ENCODE measurements at regions not wholly inside any gene's neighbourhood (a gene's known extent, or its start where the extent isn't known, plus 50 kb on each side); places are given as distances from the start of the nearest gene placed in this dataset.
A peak's percentile ranks its signal among the peaks of the same experiment; 100 is the strongest.

DNA sequence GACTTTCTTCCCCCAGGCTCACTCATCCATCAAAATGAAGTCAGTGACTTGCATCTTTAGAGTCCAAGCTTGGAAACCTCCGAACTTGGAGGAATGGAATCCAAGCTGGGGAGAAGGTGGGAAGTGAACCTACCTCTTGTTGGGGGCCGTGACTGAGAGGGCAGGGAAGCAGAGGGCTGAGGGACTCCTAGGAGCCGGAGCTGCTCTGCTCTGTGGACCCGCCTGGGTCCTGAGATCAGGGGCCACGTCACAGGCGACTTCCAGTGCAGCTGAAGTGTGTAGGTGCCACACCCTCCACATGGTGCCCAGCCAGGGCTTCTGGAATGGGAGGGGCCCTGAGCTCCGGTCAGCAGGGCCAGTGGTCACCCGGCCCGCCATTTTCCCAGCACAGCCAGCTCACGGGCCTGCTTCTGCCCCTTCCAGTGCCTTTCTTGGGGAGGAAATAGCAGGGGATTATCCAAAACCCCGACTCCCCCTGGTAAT lies 63.4 kb upstream of the OTOS start:
- DNase-seq (ENCODE audit: low read depth in 1 of 2, low spot score in 2 of 2) = no peak
- no peaks in the 10 kb centered on the region; the same call in 1 of the 2 replicates for H3K9me3 ChIP-seq (replicated peaks)
- H3K27me3 ChIP-seq (replicated peaks) = peaks cover 28% of the 10 kb centered on the region
- H3K4me3 ChIP-seq = no peak overlapping the region
- no peak overlapping the region for H3K27ac ChIP-seq
- H3K4me1 ChIP-seq (replicated peaks) = peaks cover 6% of the 10 kb centered on the region
- no peaks in the 10 kb centered on the region for H3K36me3 ChIP-seq

DNA sequence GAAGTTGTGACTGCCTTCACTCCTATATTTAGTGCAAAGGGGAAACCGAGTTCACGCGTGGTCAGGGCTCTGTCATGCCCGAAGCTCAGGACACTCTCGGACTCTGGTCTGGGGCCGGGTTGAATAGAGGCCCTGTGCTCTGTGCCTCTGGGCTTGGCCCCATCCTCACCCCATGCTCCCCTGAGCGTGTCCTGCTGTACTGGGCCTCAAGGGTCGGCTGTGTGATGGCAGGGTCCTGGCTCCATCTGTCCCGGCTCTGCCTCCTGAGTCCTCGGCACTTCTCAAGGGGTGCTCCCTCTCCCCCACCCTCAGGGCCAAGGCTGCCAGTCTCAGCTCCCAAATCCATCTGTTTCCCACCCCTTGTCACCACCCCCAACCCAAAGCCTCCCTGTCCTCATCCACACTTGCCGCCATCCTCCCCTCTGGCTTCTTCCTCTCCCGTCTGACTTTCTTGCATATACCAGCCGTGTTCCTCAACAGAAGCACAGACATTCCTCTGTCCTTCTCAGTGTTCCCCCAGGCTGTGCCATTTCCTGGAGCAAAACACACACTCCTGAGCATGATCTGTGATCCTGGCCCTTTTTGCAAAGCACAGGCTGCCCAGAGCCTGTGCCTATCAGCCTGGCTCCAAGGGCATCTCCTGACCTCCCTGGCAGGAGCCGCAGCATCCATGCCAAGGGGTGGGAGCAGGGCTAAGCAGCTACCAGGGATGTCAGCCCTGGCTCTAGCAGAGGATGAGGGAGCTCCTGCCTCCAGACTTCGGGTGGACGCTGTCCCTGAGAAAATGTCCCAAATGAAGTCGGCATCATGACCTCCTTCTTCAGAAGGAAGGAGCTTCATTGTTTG lies 64.2 kb upstream of the OTOS start:
- H3K4me1 ChIP-seq (replicated peaks) = peaks cover 6% of the 10 kb centered on the region
- H3K4me3 ChIP-seq = no peak overlapping the region
- H3K27me3 ChIP-seq (replicated peaks) = peaks cover 28% of the 10 kb centered on the region
- DNase-seq (ENCODE audit: low read depth in 1 of 2, low spot score in 2 of 2) = no peak
- H3K9me3 ChIP-seq (replicated peaks) = no peaks in the 10 kb centered on the region; the same call in 1 of the 2 replicates
- no peaks in the 10 kb centered on the region for H3K36me3 ChIP-seq
- H3K27ac ChIP-seq = no peak overlapping the region

DNA sequence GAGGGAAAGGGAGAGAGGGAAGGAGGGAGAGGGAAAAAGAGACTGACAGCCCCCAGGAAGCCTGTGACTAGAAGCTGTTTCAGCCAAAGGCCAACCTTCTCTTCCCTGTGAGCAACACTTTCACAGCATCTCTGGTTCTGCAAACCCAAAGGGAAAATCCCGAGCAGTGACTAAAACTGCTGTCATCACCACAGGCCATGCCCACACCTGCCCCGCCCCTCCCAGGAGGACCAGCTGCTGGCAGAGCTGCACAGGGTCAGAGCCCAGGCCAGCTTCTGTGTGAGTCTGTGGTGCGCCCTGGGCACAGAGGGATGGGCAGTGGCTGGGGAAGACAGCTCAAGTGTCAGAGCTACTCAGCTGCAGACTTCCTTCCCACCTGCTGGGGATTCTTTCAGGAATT lies 64.9 kb upstream of the OTOS start:
- Histone ChIP-seq H3K4me1 (replicated peaks) (peaks cover 6% of the 10 kb centered on the region), H3K27me3 (replicated peaks) (peaks cover 21% of the 10 kb centered on the region), H3K9me3 (replicated peaks) (no peaks in the 10 kb centered on the region; the same call in 1 of the 2 replicates), H3K27ac (no peak overlapping the region), H3K4me3 (no peak overlapping the region), H3K36me3 (no peaks in the 10 kb centered on the region)
- DNase-seq (ENCODE audit: low read depth in 1 of 2, low spot score in 2 of 2) = peak; percentile 36 to 69

DNA sequence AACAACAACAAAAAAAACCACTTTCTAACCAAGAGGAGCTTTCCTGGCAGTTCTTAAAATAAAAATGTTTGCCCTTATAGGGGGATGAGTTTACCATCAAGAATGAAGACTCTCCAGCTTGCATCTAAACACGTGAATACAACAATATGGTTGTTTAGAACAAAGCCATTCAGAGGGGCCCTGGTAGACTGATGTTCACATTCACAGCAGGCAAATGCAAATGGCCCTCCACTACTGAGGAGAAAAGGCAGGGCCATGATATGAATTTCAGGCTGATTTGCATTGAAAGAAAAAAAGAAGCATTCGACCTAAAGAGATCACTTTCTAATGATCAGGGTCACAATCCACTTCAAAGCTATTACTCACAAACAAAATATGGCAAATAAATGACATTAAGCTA lies 65.3 kb upstream of the OTOS start:
- H3K36me3 ChIP-seq = no peaks in the 10 kb centered on the region
- no peak for DNase-seq (ENCODE audit: low read depth in 1 of 2, low spot score in 2 of 2)
- peaks cover 17% of the 10 kb centered on the region for H3K27me3 ChIP-seq (replicated peaks)
- peaks cover 6% of the 10 kb centered on the region for H3K4me1 ChIP-seq (replicated peaks)
- no peak overlapping the region for H3K4me3 ChIP-seq
- no peak overlapping the region for H3K27ac ChIP-seq
- H3K9me3 ChIP-seq (replicated peaks) = no peaks in the 10 kb centered on the region; the same call in 1 of the 2 replicates

DNA sequence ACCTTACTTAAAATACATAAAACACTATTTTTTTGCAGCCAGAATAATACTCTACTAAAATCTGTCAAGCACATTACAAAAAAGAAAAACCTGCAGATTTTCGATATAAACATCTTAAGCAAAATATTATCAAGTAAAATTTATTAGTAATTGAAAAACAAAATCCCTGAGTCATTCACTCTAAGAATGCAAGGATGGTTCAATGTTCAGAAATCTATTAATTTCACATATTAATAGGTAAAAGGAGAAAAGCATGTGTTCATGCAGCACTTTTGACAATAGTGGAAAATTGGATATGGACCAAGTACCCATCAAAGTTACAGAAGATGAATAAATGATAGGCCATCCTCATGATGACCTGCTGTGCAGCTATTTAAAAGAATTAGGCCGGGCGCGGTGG lies 66.2 kb upstream of the OTOS start:
- no peak overlapping the region for H3K27ac ChIP-seq
- H3K4me1 ChIP-seq (replicated peaks) = peaks cover 6% of the 10 kb centered on the region
- peaks cover 11% of the 10 kb centered on the region for H3K27me3 ChIP-seq (replicated peaks)
- no peak overlapping the region for H3K4me3 ChIP-seq
- no peaks in the 10 kb centered on the region for H3K36me3 ChIP-seq
- no peaks in the 10 kb centered on the region; the same call in 1 of the 2 replicates for H3K9me3 ChIP-seq (replicated peaks)
- no peak for DNase-seq (ENCODE audit: low read depth in 1 of 2, low spot score in 2 of 2)

DNA sequence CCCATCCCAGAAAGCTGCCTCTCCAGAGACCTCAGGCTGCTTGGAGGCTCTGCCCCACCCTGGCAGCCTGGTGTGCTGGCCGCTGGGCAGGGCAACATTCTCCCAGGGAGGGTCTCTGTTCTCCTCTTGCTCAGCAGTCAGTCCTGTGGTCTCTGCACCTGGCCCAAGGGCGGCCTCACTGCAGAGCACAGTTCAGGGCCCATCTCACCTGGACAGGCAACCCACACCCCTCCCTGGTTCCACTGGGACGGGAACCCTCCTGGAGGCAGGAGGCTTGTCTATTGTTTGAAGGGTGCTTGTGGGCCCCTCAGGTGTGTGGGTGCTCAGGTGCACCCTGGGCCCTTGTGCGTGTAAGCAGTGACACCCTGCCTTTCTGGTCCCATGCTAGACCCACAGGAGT lies 67.2 kb upstream of the OTOS start:
- Histone ChIP-seq H3K27ac (no peak overlapping the region), H3K4me1 (replicated peaks) (peaks cover 6% of the 10 kb centered on the region)
- no peak for DNase-seq (ENCODE audit: low read depth in 1 of 2, low spot score in 2 of 2)

DNA sequence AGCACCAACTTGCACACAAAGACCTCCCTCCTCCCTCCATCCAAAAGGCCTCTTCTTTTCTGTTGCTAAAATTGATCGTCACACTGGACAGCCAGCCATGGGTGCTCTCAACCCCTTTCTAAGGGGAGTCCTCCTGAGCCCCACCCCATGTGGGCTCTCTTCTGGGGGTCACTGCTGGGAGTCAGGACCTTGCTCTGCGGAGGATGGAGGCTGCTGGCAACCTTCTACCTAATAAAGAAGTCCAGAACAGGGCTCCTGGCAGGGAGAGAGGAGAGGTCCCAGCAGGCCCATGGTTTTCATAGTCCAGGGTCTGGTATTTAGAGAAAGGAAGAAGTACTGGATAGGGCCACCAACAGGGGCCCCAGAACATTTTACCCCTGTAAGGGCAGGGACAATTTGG lies 67.6 kb upstream of the OTOS start:
- no peaks in the 10 kb centered on the region; the same call in 1 of the 2 replicates for H3K9me3 ChIP-seq (replicated peaks)
- DNase-seq (ENCODE audit: low read depth in 1 of 2, low spot score in 2 of 2) = no peak
- no peak overlapping the region for H3K4me3 ChIP-seq
- H3K36me3 ChIP-seq = no peaks in the 10 kb centered on the region
- no peak overlapping the region for H3K27ac ChIP-seq
- peaks cover 6% of the 10 kb centered on the region for H3K4me1 ChIP-seq (replicated peaks)
- no peaks in the 10 kb centered on the region; the same call in 1 of the 2 replicates for H3K27me3 ChIP-seq (replicated peaks)

More for the DNA sequence above, 67.2 kb upstream of the OTOS start:
- H3K27me3 ChIP-seq (replicated peaks) = peaks cover under 1% of the 10 kb centered on the region
- H3K9me3 ChIP-seq (replicated peaks) = no peaks in the 10 kb centered on the region; the same call in 1 of the 2 replicates
- H3K4me3 ChIP-seq = no peak overlapping the region
- no peaks in the 10 kb centered on the region for H3K36me3 ChIP-seq

DNA sequence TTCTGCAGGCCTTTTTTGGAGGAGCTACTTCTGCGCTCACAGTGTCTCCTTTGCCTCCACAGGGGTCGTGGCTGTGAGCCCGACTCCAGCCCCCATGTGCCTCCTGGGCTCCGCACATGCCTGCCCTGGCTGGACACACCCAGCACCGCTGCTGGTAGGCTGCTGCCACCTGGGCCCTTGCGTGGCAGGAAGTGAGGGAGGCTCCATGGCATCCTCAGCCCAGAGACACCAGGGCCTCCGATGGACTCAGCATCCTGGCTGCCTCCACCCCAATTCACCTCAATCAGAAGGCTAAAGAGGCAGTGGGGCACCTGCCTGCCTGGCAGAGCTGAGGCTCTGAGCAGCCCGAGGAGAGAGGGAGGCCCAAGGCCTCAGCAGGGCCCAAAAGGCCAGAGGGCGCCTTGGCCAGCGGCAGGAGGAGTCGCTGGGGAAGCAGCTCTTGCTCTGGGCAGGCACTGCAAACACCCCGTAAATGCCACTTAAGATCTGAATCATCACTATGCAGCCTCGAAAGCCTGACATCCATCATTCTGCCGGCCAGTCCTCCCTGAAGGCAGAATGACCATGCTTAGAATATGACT lies 68.3 kb upstream of the OTOS start:
- H3K9me3 ChIP-seq (replicated peaks) = no peaks in the 10 kb centered on the region; the same call in 1 of the 2 replicates
- H3K27me3 ChIP-seq (replicated peaks) = no peaks in the 10 kb centered on the region; the same call in 1 of the 2 replicates
- no peaks in the 10 kb centered on the region for H3K36me3 ChIP-seq
- no peak overlapping the region for H3K4me3 ChIP-seq
- peaks cover 6% of the 10 kb centered on the region for H3K4me1 ChIP-seq (replicated peaks)
- no peak overlapping the region for H3K27ac ChIP-seq
- no peak for DNase-seq (ENCODE audit: low read depth in 1 of 2, low spot score in 2 of 2)

DNA sequence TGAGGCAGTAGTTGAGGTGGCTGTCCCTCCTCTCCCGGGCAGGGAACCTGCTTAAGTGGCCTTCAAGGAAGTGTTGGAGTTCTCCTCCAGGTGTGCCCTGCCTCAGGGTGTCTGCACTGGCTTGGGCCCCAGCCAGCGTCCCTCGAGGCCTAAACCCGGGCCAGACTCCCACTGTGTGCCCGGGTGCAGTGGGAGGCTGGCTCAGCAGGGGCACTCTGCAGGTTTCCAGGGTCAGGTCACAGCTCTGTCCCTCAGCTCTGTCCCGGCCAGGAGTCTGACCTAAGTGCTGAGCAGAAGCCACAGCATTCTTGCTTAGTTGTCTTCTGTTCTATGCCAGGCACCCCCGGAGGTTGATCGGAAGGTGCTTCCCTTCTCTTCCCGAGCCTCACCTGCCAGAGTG lies 69.0 kb upstream of the OTOS start:
- H3K4me1 ChIP-seq (replicated peaks) = peaks cover 6% of the 10 kb centered on the region
- no peak overlapping the region for H3K4me3 ChIP-seq
- DNase-seq (ENCODE audit: low read depth in 1 of 2, low spot score in 2 of 2) = no peak
- H3K27me3 ChIP-seq (replicated peaks) = no peaks in the 10 kb centered on the region
- no peaks in the 10 kb centered on the region; the same call in 1 of the 2 replicates for H3K9me3 ChIP-seq (replicated peaks)
- no peaks in the 10 kb centered on the region for H3K36me3 ChIP-seq
- no peak overlapping the region for H3K27ac ChIP-seq

DNA sequence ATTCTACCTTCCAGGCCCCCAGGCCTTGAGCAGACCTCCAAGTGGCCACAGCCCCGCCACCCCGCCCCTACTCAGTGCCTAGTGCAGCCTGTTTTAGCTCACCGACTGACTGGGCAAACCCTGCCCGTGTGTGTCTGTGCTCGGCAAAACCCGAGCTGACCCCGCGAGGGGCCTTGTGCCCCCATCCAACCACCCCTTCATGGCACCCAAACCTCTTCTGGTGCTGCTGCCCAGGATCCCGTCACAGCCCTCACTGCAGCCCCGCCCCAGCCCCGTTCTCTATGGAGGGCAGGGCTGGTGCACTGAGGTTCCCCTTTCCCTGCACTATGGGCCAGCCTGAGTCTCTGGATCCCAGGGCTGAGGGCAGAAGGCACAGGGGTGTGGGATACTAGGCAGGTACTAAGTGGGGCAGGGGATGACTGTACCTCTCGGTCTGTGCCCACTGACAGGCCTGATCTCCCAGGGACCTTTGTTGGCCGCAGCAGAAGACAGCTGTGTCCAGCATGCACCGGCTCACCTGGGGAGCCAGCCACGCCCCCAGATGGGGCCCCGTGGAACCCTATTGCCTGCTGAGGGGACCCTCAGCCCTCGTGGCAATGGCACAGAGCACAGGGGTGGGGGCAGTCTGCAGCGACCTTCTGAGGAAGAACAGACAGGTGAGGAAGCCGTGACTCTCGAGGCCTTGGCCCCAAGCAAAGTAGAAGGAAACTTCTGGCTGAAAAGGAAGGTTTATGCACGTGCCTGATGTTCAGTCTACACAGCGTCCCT lies 69.9 kb upstream of the OTOS start:
- Histone ChIP-seq H3K36me3 (no peaks in the 10 kb centered on the region), H3K27me3 (replicated peaks) (no peaks in the 10 kb centered on the region), H3K4me1 (replicated peaks) (no peaks in the 10 kb centered on the region), H3K27ac (no peak overlapping the region), H3K4me3 (no peak overlapping the region), H3K9me3 (replicated peaks) (no peaks in the 10 kb centered on the region; the same call in 1 of the 2 replicates)
- no peak for DNase-seq (ENCODE audit: low read depth in 1 of 2, low spot score in 2 of 2)

DNA sequence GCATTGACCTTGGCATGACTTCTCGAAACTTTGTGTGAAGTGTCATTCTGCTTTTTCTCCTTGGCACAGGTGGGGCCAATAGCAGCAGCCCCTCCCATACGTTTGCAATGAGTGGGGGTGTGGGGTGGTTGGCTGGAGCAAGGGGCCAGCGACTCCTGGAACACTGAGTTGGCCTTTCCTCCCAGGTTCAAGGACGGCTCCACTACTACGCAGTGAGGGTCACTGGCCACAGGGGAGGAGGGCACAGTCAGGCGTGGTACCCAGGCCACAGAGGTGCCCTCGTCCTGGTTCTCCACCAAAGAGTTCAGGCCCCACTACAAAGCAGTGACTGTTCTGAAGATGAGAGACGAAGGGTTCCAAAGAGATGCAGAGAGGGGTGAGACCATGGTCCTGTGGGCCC lies 70.6 kb upstream of the OTOS start:
- Histone ChIP-seq H3K27ac (no peak overlapping the region), H3K36me3 (no peaks in the 10 kb centered on the region), H3K27me3 (replicated peaks) (no peaks in the 10 kb centered on the region), H3K4me1 (replicated peaks) (no peaks in the 10 kb centered on the region), H3K9me3 (replicated peaks) (no peaks in the 10 kb centered on the region; the same call in 1 of the 2 replicates), H3K4me3 (no peak overlapping the region)
- DNase-seq (ENCODE audit: low read depth in 1 of 2, low spot score in 2 of 2) = no peak

DNA sequence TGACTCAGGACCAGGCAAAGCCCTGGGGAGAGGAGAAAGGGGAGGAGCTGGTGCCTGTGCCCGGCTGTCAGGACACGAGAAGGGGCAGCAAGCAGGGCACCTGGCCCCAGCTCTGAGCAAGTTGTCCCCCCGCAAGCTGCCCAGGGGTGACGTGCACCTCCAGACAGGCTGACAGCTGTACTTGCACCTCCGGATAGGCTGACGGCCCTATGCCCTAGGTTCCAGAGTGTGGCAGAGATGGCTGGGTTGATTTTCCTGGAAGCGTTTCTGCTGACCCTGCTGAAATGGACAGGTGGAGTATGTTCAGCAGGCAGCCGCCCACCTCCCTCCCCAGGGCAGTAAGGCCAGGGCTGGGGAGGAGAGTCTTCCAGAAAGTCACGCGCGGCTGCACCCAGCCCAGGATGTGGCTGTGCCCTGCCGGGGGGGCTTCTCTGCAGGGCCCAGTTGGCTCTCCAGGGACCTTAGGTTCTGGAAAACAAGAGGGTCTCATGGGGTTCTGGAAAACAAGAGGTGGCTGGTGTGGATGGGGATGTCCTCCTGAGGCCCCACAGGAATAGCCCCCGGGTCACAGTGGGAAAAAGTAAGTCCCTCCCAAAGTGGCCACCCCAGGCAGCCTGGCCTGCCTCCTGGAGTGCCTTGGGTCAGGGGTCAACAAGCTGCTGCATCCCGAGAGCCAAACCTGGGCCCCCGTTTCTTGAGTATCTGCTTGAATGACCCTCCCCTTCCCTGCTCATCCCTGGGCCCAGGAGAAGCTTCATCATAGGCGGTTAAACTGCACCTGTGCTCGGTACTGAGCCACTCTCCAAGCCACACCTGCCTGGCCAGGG lies 71.4 kb upstream of the OTOS start:
- H3K4me3 ChIP-seq = no peak overlapping the region
- no peak overlapping the region for H3K27ac ChIP-seq
- no peaks in the 10 kb centered on the region for H3K4me1 ChIP-seq (replicated peaks)
- no peak for DNase-seq (ENCODE audit: low read depth in 1 of 2, low spot score in 2 of 2)
- no peaks in the 10 kb centered on the region for H3K36me3 ChIP-seq
- no peaks in the 10 kb centered on the region for H3K27me3 ChIP-seq (replicated peaks)
- H3K9me3 ChIP-seq (replicated peaks) = no peaks in the 10 kb centered on the region; the same call in 1 of the 2 replicates

All from SJSA1 (cell line).